H1 (cell line): ENCODE measurements at regions not wholly inside any gene's neighbourhood (a gene's known extent, or its start where the extent isn't known, plus 50 kb on each side); places are given as distances from the start of the nearest gene placed in this dataset.

ENCODE experiments used
- CTCF ChIP-seq, 3 experiments: IDR thresholded peaks; 1 replicate in 2 of 3; 2 replicates in 1 of 3; pipeline versions ENCODE4 v1.5.1 to v1.6.1; 2011; ENCODE audit warnings: low read length in 3 of 3, mild to moderate bottlenecking in 3 of 3, inconsistent platforms in 2 of 3, low read depth in 1 of 3, moderate library complexity in 1 of 3; ENCODE audit not compliant: insufficient read depth in 1 of 3; ENCODE audit errors: control extremely low read depth in 1 of 3
- EP300 ChIP-seq, 2 experiments: IDR thresholded peaks; 1 replicate in 1 of 2; 2 replicates in 1 of 2; pipeline ENCODE4 v1.6.1; 2011 to 2012; ENCODE audit warnings: low read depth in 2 of 2, low read length in 2 of 2, mild to moderate bottlenecking in 2 of 2, borderline replicate concordance in 1 of 2, inconsistent platforms in 1 of 2, moderate library complexity in 1 of 2
- POLR2A ChIP-seq, 2 experiments: IDR thresholded peaks; 1 replicate in 1 of 2; 2 replicates in 1 of 2; pipeline ENCODE4 v1.6.1; 2011; ENCODE audit warnings: low read depth in 2 of 2, low read length in 2 of 2, mild to moderate bottlenecking in 2 of 2; ENCODE audit errors: control extremely low read depth in 1 of 2
- ZNF274 ChIP-seq: IDR thresholded peaks from 2 replicates; pipeline ENCODE4 v1.7.0; 2012; ENCODE audit warnings: low read length, borderline replicate concordance; ENCODE audit errors: extremely low read depth

- TF ChIP-seq POLR2A (IDR thresholded peaks at IDR 0.05; ENCODE audit: control extremely low read depth in 1 of 2, low read depth in 2 of 2, low read length in 2 of 2) (no peak), CTCF (IDR thresholded peaks at IDR 0.05; ENCODE audit: control extremely low read depth in 1 of 3, insufficient read depth in 1 of 3, low read depth in 1 of 3, low read length in 3 of 3) (no peak), EP300 (IDR thresholded peaks at IDR 0.05; ENCODE audit: borderline replicate concordance in 1 of 2, low read depth in 2 of 2, low read length in 2 of 2) (no peak), ZNF274 (no peak)
These were observed 68.1 kb upstream of the TMEM132E start for GRCh38 chr17:34511265-34511664.
